ENCODE measurements at regions not wholly inside any gene's neighbourhood (a gene's known extent, or its start where the extent isn't known, plus 50 kb on each side); places are given as distances from the start of the nearest gene placed in this dataset.

- H3K27me3 ChIP-seq (ENCODE audit: control insufficient read depth, insufficient read depth, low read length, poor library complexity, severe bottlenecking), result peaks cover 74% of the 10 kb centered on the region
- H3K4me1 Mint-ChIP-seq, result peaks cover 15% of the 10 kb centered on the region
- no peak overlapping the region for H3K27ac Mint-ChIP-seq
- TF ChIP-seq, protein P1, sequence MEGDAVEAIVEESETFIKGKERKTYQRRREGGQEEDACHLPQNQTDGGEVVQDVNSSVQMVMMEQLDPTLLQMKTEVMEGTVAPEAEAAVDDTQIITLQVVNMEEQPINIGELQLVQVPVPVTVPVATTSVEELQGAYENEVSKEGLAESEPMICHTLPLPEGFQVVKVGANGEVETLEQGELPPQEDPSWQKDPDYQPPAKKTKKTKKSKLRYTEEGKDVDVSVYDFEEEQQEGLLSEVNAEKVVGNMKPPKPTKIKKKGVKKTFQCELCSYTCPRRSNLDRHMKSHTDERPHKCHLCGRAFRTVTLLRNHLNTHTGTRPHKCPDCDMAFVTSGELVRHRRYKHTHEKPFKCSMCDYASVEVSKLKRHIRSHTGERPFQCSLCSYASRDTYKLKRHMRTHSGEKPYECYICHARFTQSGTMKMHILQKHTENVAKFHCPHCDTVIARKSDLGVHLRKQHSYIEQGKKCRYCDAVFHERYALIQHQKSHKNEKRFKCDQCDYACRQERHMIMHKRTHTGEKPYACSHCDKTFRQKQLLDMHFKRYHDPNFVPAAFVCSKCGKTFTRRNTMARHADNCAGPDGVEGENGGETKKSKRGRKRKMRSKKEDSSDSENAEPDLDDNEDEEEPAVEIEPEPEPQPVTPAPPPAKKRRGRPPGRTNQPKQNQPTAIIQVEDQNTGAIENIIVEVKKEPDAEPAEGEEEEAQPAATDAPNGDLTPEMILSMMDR (conservative IDR thresholded peaks at IDR 0.05), result no peak
- 90 to 93% methylated on average over 2 to 4 of the region's 4 CpGs for WGBS, 2 experiments (ENCODE audit: insufficient coverage in 1 of 2, insufficient read length in 1 of 2)
- peaks cover 75% of the 10 kb centered on the region for H3K27me3 Mint-ChIP-seq (ENCODE audit: insufficient read depth)
- H3K36me3 ChIP-seq (ENCODE audit: control insufficient read depth, insufficient read depth, low read length), result no peaks in the 10 kb centered on the region
- H3K27ac ChIP-seq (ENCODE audit: low read depth, low read length), result no peak overlapping the region
- no peaks in the 10 kb centered on the region for H3K4me1 ChIP-seq (ENCODE audit: control insufficient read depth, insufficient read depth, low read length)
- H3K9me3 Mint-ChIP-seq, result no peaks in the 10 kb centered on the region
- no peaks in the 10 kb centered on the region for H3K9me3 ChIP-seq (ENCODE audit: control insufficient read depth, low read length)
- no peak overlapping the region for H3K4me3 ChIP-seq (ENCODE audit: low read length)
- no peak overlapping the region for H3K4me3 Mint-ChIP-seq
- no peak for DNase-seq
- no peaks in the 10 kb centered on the region for H3K36me3 Mint-ChIP-seq (ENCODE audit: low read depth)
- no peak overlapping the region for H3K9ac ChIP-seq (ENCODE audit: extremely low read depth, low read length, poor library complexity, severe bottlenecking)
Observed at GRCh38 chr12:4992871-4993270, 50.8 kb upstream of the KCNA5 start.

All from endodermal cell (in vitro differentiated cells).